ENCODE measurements at regions not wholly inside any gene's neighbourhood (a gene's known extent, or its start where the extent isn't known, plus 50 kb on each side); places are given as distances from the start of the nearest gene placed in this dataset.

GRCh38 chr1:80066060-80066459 is 1059.5 kb upstream of the ADGRL4 start:
- TF ChIP-seq POLR2AphosphoS5 (IDR thresholded peaks at IDR 0.05; ENCODE audit: borderline replicate concordance, low read depth, low read length) (no peak), EZH2 (IDR thresholded peaks at IDR 0.05) (no peak)

All from SK-N-MC (cell line).